ACC112 (cell line): ENCODE measurements at regions not wholly inside any gene's neighbourhood (a gene's known extent, or its start where the extent isn't known, plus 50 kb on each side); places are given as distances from the start of the nearest gene placed in this dataset.

Experiments used
- H2AFZ ChIP-seq: fragments of 200-600 bp; sonication (generic); one replicate; pipeline ENCODE4 v1.6.0; 2017; ENCODE audit warnings: antibody characterized with exemption, low read length; ENCODE audit not compliant: unreplicated experiment
- H3K27ac ChIP-seq: fragments of 200-600 bp; sonication (generic); 2 replicates; pipeline ENCODE4 v1.5.1; 2014; ENCODE audit warnings: low read depth, mild to moderate bottlenecking, antibody characterized with exemption, low read length, moderate library complexity
- H3K27me3 ChIP-seq: fragments of 200-600 bp; sonication (generic); 2 replicates; pipeline ENCODE4 v1.6.1; 2014; ENCODE audit warnings: mild to moderate bottlenecking, antibody characterized with exemption, low read length, moderate library complexity, mixed read lengths; ENCODE audit not compliant: insufficient read depth
- H3K36me3 ChIP-seq: fragments of 200-600 bp; sonication (generic); 2 replicates; pipeline ENCODE4 v1.6.1; 2016; ENCODE audit warnings: mild to moderate bottlenecking, antibody characterized with exemption, low read length, moderate library complexity, mixed read lengths; ENCODE audit not compliant: insufficient read depth
- H3K4me1 ChIP-seq: fragments of 200-600 bp; sonication (generic); one replicate; pipeline ENCODE4 v1.6.1; 2016; ENCODE audit warnings: low read length, mixed read lengths; ENCODE audit not compliant: insufficient read depth, unreplicated experiment, control insufficient read depth
- H3K4me3 ChIP-seq: fragments of 200-600 bp; sonication (generic); 2 replicates; pipeline ENCODE4 v1.5.1; 2014; ENCODE audit warnings: mild to moderate bottlenecking, low read depth, low read length
- H3K79me2 ChIP-seq: fragments of 200-600 bp; sonication (generic); one replicate; pipeline ENCODE4 v1.6.0; 2016; ENCODE audit warnings: low read length; ENCODE audit not compliant: control insufficient read depth, unreplicated experiment, insufficient read depth

- no peaks in the 10 kb centered on the region for H3K36me3 ChIP-seq
- peaks cover 20% of the 10 kb centered on the region for H3K4me1 ChIP-seq
- H2AFZ ChIP-seq = no peak overlapping the region
- H3K79me2 ChIP-seq = no peaks in the 10 kb centered on the region
- H3K27me3 ChIP-seq = no peaks in the 10 kb centered on the region
- H3K27ac ChIP-seq = no peak overlapping the region
- no peak overlapping the region for H3K4me3 ChIP-seq
These were observed 153.4 kb downstream of the PIK3R1 start for GRCh38 chr5:68369023-68369359.

GRCh38 chr5:68369457-68370125 lies 154.0 kb downstream of the PIK3R1 start:
- Histone ChIP-seq H3K36me3 (no peaks in the 10 kb centered on the region), H3K27ac (no peak overlapping the region), H3K79me2 (no peaks in the 10 kb centered on the region), H3K4me1 (peaks cover 24% of the 10 kb centered on the region), H3K4me3 (no peak overlapping the region), H3K27me3 (no peaks in the 10 kb centered on the region), H2AFZ (no peak overlapping the region)

- Histone ChIP-seq H3K27me3 (no peaks in the 10 kb centered on the region), H3K4me1 (peaks cover 30% of the 10 kb centered on the region), H3K27ac (no peak overlapping the region), H3K79me2 (no peaks in the 10 kb centered on the region), H3K36me3 (no peaks in the 10 kb centered on the region), H3K4me3 (no peak overlapping the region), H2AFZ (no peak overlapping the region)
These were observed 154.6 kb downstream of the PIK3R1 start for GRCh38 chr5:68370196-68370595.

GRCh38 chr5:68371607-68372006 lies 156.1 kb downstream of the PIK3R1 start:
- no peaks in the 10 kb centered on the region for H3K36me3 ChIP-seq
- H3K79me2 ChIP-seq = no peaks in the 10 kb centered on the region

GRCh38 chr5:68372161-68372560 lies 156.6 kb downstream of the PIK3R1 start:
- no peak overlapping the region for H3K4me3 ChIP-seq
- H2AFZ ChIP-seq = no peak overlapping the region
- no peaks in the 10 kb centered on the region for H3K79me2 ChIP-seq
- no peaks in the 10 kb centered on the region for H3K36me3 ChIP-seq
- H3K27ac ChIP-seq = no peak overlapping the region
- H3K4me1 ChIP-seq = peaks cover 30% of the 10 kb centered on the region
- H3K27me3 ChIP-seq = no peaks in the 10 kb centered on the region

More at GRCh38 chr5:68371607-68372006, 156.1 kb downstream of the PIK3R1 start:
- H2AFZ ChIP-seq = no peak overlapping the region
- H3K4me3 ChIP-seq = no peak overlapping the region
- H3K27ac ChIP-seq = no peak overlapping the region
- peaks cover 30% of the 10 kb centered on the region for H3K4me1 ChIP-seq
- no peaks in the 10 kb centered on the region for H3K27me3 ChIP-seq

- H3K27me3 ChIP-seq = no peaks in the 10 kb centered on the region
- no peak overlapping the region for H2AFZ ChIP-seq
- no peak overlapping the region for H3K27ac ChIP-seq
- no peaks in the 10 kb centered on the region for H3K79me2 ChIP-seq
- H3K36me3 ChIP-seq = no peaks in the 10 kb centered on the region
- H3K4me3 ChIP-seq = no peak overlapping the region
- peaks cover 26% of the 10 kb centered on the region for H3K4me1 ChIP-seq
These were observed 157.5 kb downstream of the PIK3R1 start for GRCh38 chr5:68373050-68373449.

GRCh38 chr5:68374796-68375518 lies 159.4 kb downstream of the PIK3R1 start:
- H3K4me3 ChIP-seq = no peak overlapping the region
- no peak overlapping the region for H2AFZ ChIP-seq
- no peaks in the 10 kb centered on the region for H3K79me2 ChIP-seq
- H3K27me3 ChIP-seq = no peaks in the 10 kb centered on the region
- H3K4me1 ChIP-seq = peaks cover 9% of the 10 kb centered on the region
- H3K27ac ChIP-seq = no peak overlapping the region
- no peaks in the 10 kb centered on the region for H3K36me3 ChIP-seq

- Histone ChIP-seq H3K4me3 (no peak overlapping the region), H2AFZ (no peak overlapping the region), H3K27me3 (no peaks in the 10 kb centered on the region), H3K36me3 (no peaks in the 10 kb centered on the region), H3K4me1 (peaks cover 9% of the 10 kb centered on the region), H3K79me2 (no peaks in the 10 kb centered on the region), H3K27ac (no peak overlapping the region)
These were observed 160.0 kb downstream of the PIK3R1 start for GRCh38 chr5:68375540-68375939.

GRCh38 chr5:68376935-68377334 lies 161.4 kb downstream of the PIK3R1 start:
- Histone ChIP-seq H3K4me1 (peaks cover 9% of the 10 kb centered on the region), H3K27ac (no peak overlapping the region), H2AFZ (no peak overlapping the region), H3K79me2 (no peaks in the 10 kb centered on the region), H3K27me3 (no peaks in the 10 kb centered on the region), H3K4me3 (no peak overlapping the region), H3K36me3 (no peaks in the 10 kb centered on the region)

GRCh38 chr5:68377733-68378132 lies 162.2 kb downstream of the PIK3R1 start:
- peaks cover 13% of the 10 kb centered on the region for H3K4me1 ChIP-seq
- H3K27me3 ChIP-seq = no peaks in the 10 kb centered on the region
- no peaks in the 10 kb centered on the region for H3K79me2 ChIP-seq
- H3K27ac ChIP-seq = no peak overlapping the region
- no peak overlapping the region for H2AFZ ChIP-seq
- no peak overlapping the region for H3K4me3 ChIP-seq
- H3K36me3 ChIP-seq = no peaks in the 10 kb centered on the region

- Histone ChIP-seq H3K79me2 (no peaks in the 10 kb centered on the region), H3K36me3 (no peaks in the 10 kb centered on the region), H2AFZ (no peak overlapping the region), H3K27ac (no peak overlapping the region), H3K27me3 (no peaks in the 10 kb centered on the region), H3K4me3 (no peak overlapping the region), H3K4me1 (peaks cover 15% of the 10 kb centered on the region)
These were observed 162.8 kb downstream of the PIK3R1 start for GRCh38 chr5:68378204-68378820.
